T-helper 1 cell treated with Interleukin-12 subunit alpha and Interleukin-12 subunit beta and Interleukin-4 antibody, amounts not matched to agents 30 ng/mL and 1 ng/mL, for 36 hours (primary cell): ENCODE measurements at regions not wholly inside any gene's neighbourhood (a gene's known extent, or its start where the extent isn't known, plus 50 kb on each side); places are given as distances from the start of the nearest gene placed in this dataset.

ENCODE experiments used
- intact Hi-C: fragments of 100-400 bp; cut with micrococcal nuclease; formaldehyde crosslinking; loops from one replicate; pipeline ENCODE4 v1.15.1; 2024

DNA sequence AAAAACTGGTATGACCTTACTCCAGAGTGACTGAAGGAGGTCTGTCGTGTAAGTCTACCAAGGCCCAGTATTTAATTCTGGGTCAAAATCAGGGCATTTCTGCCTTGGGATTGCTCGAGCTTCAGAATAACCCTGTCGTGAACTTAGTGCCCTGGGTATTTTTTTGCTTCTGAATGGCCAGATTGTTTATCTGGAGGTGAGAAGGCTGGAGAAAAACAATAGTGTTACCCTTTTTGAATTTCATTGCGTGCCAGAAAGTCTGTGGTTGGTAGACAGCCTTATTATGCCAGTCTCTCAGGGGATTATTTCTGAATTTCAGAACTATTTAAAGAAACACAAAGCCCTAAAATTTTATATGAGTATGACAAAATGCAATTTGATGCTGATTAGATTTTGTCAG, 323.4 kb downstream of the CSNK1G3 start:
- intact Hi-C loops: no loop called here

GRCh38 chr5:123830575-123830974, 318.6 kb downstream of the CSNK1G3 start:
- intact Hi-C loops: no loop called here

GRCh38 chr5:123827811-123828210, 315.8 kb downstream of the CSNK1G3 start:
- intact Hi-C loops: no loop called here

GRCh38 chr5:123819833-123820232, 307.9 kb downstream of the CSNK1G3 start:
- intact Hi-C loops: no loop called here

GRCh38 chr5:123819386-123819785, 307.4 kb downstream of the CSNK1G3 start:
- intact Hi-C loops: no loop called here

GRCh38 chr5:123817267-123817666, 305.3 kb downstream of the CSNK1G3 start:
- intact Hi-C loops: no loop called here

DNA sequence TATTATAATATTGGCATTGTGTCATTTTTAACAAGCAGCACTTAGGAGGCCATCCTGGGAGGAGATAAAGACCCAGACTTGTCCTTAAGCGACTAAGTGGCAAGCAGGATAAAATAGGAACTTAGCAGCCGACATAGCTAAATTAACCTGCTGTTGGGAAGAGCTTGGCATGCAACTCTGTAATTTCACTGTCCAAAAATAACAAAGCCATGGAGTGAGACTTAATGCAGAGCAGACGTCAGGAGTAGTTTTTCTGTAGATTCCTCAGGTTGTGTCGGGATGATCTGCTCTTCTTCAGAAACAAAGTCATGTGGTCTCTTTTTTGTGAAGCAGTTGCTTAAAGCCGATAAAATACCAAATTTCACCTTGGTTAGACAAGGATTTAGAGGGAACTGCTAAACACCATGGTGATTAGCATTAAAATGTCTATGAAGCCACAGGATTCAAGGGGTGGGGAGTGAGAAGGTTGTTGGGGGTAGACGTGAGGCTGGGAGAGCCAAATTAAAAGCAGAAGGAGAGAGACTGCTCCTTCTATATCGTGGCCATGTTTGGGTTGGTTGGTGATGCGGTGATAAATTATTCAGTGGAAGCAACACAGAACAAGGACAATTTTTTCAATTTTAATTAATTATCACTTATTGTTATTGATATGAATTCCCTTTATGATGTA, 303.0 kb downstream of the CSNK1G3 start:
- intact Hi-C loops: no loop called here

- intact Hi-C loops: no loop called here
Measured at GRCh38 chr5:123813937-123814624, 302.1 kb downstream of the CSNK1G3 start.

DNA sequence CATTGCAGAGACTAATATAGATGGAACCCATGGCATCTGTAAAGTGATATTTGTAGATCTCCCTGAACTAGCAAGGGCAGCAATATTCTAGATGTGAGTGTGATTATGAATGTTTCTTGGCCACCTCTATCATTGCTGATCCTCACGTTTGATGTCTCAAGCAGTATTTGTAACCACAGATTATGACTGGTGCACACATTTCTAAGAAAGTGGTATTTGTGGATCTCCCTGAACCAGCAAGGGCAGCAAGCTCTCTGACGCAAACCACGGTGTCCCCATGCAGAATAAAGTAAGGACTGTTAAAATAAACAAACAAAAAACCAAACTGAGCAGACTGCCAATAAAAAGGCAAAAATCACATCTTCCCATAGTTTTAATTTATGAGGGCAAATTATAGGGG, 301.3 kb downstream of the CSNK1G3 start:
- intact Hi-C loops: no loop called here

GRCh38 chr5:123811831-123812230, 299.9 kb downstream of the CSNK1G3 start:
- intact Hi-C loops: no loop called here

DNA sequence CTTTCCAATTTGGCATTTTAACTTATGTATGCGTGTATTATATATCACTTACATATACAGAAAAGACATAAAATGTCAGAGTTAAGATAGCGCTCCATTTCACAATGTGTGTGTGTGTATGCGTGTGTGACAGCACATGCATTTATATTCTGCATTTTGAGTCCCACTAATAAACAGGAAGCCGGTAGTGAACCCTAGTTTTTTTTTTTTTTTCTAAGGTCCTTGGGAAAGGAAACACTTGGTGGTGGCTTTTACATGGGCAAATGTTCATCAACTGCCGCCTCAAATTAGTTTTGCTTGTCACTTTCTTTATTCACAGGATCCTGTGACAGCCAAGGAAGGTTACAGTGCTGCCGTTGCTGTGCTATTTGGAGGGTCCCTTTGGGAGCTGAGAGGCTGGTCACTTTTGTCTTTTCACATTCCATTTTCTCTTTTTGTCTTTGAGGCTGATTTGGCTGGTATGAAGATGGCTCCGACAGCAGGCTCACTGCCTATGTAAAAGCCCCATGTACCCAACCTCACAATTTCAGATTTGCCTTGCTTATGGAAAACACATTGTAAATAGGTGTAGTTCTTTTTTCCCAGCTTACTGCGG, 298.9 kb downstream of the CSNK1G3 start:
- intact Hi-C loops: no loop called here

DNA sequence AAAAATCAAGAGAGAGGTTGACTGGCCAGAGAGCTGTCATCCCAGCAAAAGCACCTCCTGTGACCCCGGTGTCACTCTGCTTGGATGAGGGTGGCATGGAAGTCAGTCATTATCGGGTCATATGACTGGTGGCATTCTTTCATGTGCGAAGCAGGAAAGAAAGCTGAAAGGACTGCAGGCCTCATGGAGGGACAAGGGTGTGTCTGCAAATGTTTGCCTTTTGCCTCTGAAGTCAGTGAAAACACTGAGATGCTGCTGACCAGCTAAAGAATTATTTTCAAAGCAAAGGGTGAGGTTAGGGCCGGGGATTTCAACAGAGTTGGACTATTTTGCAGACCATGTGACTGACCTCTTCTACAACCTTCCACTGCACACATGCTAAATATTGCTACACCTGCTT, 298.3 kb downstream of the CSNK1G3 start:
- intact Hi-C loops: no loop called here

- intact Hi-C loops: no loop called here
Measured at GRCh38 chr5:123809594-123810221, 297.7 kb downstream of the CSNK1G3 start.

GRCh38 chr5:123808461-123809380, 296.7 kb downstream of the CSNK1G3 start:
- intact Hi-C loops: no loop called here

GRCh38 chr5:123807177-123807945, 295.4 kb downstream of the CSNK1G3 start:
- intact Hi-C loops: no loop called here

DNA sequence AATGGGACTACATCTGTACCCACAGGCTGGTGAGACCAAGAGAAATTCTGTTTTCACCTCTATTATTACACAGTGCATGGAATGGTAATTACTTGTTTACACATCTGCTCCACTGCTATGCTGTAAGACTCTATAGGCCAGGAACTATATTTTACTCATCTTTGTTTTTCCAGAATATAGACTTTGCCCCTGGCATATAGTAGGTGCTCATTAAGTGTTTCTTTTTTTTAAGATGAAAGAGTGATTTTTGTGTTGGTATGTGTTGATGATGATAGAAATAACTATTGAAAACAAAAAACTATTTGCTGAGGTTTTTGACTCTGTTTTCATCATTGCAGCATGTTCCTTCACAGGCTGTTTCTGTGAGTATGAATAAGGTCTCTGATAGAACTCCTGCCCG, 294.7 kb downstream of the CSNK1G3 start:
- intact Hi-C loops: no loop called here

DNA sequence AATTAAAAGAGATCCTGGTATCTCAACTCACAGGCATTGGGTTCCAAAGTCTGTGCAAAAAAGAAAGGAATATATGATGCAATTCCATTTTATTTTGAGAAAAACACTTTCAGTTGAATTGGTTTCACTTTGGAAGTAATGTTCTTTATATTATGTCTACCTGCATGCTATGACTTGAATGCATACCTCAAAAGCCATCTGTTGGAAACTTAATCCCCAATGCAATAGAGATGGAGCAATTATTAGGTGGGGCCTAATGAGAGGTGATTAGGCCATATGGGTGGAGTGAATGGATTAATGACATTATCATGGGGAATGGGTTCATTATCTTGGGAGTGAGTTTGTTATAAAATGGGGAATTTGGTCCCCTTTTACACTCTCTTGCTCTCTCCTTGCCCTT, 293.3 kb downstream of the CSNK1G3 start:
- intact Hi-C loops: no loop called here

GRCh38 chr5:123803359-123803758, 291.4 kb downstream of the CSNK1G3 start:
- intact Hi-C loops: no loop called here

DNA sequence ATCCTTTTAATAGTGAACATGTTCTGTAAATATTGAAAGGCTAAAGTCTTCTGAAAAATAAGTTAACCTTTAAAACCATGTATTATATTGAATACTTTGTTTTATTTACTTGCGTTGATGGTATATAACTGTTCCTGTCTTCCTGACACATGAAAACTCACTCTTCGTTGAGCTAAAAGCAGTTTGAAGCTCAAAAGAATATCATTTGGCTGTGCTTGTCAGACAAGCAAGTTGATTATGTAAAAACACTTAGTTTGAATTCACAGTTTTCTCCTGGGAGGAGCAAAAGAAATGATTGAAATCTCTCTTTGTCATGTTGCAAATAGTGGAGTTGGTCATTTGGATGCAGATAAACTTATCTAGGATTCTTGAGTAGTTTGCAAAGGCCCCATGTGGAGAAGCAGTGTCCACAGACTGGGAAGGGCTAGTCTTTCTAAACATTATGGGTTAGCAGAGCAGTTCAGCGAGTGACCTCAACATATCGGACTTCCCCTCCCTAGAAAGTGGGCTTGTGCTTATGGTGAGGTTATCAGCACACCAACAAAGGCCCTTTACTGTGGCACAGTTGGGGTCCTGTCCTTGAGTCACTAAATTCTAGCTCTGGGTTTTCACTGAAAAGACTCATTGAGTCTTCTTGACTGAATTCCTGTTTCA, 290.4 kb downstream of the CSNK1G3 start:
- intact Hi-C loops: no loop called here

GRCh38 chr5:123800640-123801039, 288.7 kb downstream of the CSNK1G3 start:
- intact Hi-C loops: no loop called here
